MG63 (cell line): ENCODE measurements at regions not wholly inside any gene's neighbourhood (a gene's known extent, or its start where the extent isn't known, plus 50 kb on each side); places are given as distances from the start of the nearest gene placed in this dataset.

Experiments used
- DNase-seq: peaks from one replicate; pipeline ENCODE4 v3.0.0-alpha.2; 2020
- H3K27me3 ChIP-seq: fragments of 250-450 bp; sonication (Bioruptor Pico); 2 replicates; pipeline ENCODE4 v1.5.1; 2020; ENCODE audit warnings: mild to moderate bottlenecking, moderate library complexity
- H3K36me3 ChIP-seq: fragments of 250-450 bp; sonication (Bioruptor Pico); 2 replicates; pipeline ENCODE4 v1.5.1; 2020; ENCODE audit warnings: mild to moderate bottlenecking, moderate library complexity
- H3K4me3 ChIP-seq: fragments of 250-450 bp; sonication (Bioruptor Pico); 2 replicates; pipeline ENCODE4 v1.5.1; 2020; ENCODE audit warnings: mild to moderate bottlenecking, moderate library complexity
- H3K9me3 ChIP-seq: fragments of 250-450 bp; sonication (Bioruptor Pico); 2 replicates; pipeline ENCODE4 v1.5.1; 2020; ENCODE audit warnings: mild to moderate bottlenecking, moderate library complexity

DNA sequence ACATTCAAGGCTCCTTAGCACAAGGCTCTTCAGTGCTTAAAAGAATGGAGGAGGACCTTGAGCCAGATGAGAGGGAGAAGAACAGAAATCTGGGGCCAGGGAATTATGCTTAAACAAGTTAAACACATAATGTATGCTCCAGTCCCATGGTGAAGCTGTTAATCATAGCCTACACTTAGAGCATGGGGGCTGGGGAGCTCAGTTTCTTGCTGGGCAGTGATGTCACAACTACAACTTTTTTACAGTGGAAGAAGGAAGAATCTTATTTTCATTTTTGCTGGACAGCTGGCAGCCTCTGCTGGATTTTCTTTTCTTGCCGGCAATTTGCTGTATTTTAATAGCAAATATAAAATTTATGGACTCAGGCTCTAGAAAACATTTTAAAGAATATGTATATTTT, 432.5 kb downstream of the CD109 start:
- Histone ChIP-seq H3K9me3 (no peaks in the 10 kb centered on the region), H3K36me3 (no peaks in the 10 kb centered on the region), H3K27me3 (no peaks in the 10 kb centered on the region; the same call in 1 of the 2 replicates), H3K4me3 (no peak overlapping the region)
- DNase-seq, result no peak

DNA sequence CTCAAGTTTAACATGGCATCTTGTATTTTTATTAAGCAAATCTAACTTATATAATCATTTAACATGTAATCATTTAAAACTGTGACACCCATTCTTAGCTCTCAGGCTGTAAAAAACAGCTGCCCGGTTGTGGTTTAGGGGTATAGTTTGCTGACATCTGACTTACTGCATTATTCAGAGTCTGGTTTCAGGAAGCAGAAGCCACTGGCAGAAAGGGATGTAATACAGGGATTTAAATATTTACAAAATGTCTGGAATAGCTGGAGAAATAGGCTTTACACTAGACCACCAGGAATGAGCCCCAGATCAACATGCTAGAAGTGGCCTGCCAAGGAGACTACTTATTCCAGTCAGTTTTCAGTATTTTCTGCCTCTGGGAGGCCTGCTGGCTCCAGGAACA, 421.1 kb downstream of the CD109 start:
- H3K9me3 ChIP-seq, result no peaks in the 10 kb centered on the region
- H3K36me3 ChIP-seq, result no peaks in the 10 kb centered on the region
- DNase-seq, result no peak
- H3K27me3 ChIP-seq, result no peaks in the 10 kb centered on the region
- H3K4me3 ChIP-seq, result no peak overlapping the region

DNA sequence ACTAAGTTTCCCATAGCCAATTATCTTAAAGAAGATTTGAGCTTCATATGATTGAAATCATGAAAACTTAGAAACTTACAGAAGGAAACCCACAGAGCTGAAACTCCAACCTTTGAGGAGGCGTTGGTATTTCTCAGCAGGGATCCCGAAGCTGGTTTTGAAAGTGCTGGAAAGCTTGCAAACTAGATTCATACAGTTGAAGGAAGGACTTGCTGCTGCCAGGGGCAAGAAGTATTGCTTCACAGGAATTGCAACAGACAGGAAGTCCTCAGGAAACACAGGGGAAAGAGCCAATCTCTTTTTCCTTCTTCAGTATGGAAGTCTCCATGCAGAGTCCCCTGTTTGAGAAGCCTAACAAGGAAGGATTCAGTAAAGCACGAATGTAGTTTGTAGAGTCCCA, 419.7 kb downstream of the CD109 start:
- Histone ChIP-seq H3K4me3 (no peak overlapping the region), H3K36me3 (no peaks in the 10 kb centered on the region), H3K9me3 (no peaks in the 10 kb centered on the region), H3K27me3 (no peaks in the 10 kb centered on the region)
- DNase-seq, result no peak

DNA sequence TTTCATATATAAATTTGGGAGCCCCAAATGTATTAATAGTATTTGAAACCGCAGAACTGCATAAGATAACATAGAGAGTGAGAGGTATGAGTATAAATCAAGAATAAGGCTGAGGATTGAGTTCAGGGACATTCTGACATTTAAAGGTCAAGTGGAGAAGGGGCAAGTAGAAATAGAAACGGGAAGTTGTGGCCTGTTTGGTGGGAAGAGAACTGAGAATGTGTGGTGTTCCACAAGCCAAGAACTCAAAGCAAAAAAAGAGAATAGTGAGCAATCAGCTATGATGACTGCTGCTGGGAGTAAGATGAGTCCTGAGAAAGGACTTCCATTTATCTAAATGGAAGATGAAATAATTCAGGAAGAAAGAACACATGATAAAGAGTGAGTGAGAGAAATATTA, 418.4 kb downstream of the CD109 start:
- H3K9me3 ChIP-seq, result no peaks in the 10 kb centered on the region
- no peaks in the 10 kb centered on the region for H3K27me3 ChIP-seq
- DNase-seq, result no peak
- H3K36me3 ChIP-seq, result no peaks in the 10 kb centered on the region
- H3K4me3 ChIP-seq, result no peak overlapping the region

DNA sequence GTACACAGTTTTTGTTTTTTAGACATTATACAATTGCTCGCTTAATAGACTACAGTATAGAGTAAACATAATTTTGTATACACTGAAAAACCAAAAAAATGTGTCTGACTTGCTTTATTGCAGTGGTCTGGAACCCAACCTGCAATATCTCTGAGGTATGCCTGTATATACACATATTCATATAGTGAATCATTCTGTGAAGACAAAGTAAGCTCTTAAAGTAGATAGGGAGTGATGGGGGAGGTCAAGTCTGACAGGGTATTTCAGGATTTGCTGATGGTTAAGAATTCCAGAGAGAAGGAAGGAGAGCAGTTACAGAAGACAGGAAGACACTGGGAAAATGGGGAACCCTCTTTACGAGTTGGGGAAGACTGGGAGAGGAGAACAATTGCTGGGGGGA, 417.9 kb downstream of the CD109 start:
- H3K36me3 ChIP-seq, result no peaks in the 10 kb centered on the region
- no peak for DNase-seq
- H3K4me3 ChIP-seq, result no peak overlapping the region
- no peaks in the 10 kb centered on the region for H3K9me3 ChIP-seq
- H3K27me3 ChIP-seq, result no peaks in the 10 kb centered on the region

DNA sequence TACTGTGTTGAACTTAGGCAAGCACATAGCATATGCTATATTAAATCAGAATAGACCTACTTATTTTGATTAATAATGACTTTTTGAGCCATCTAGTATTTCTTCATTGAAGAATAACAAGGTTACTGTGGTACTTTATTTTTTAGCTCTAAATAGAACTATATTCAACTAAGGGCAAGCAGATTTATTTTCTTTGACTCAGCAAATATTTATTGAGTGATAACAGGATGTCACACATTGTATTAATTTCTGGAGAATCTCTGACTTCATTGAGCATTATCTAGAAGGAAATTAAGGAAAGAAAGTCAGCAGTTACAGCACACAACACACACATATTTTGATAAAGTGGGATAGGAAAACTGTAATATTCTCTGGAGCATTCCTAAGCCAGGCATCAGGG, 407.4 kb downstream of the CD109 start:
- Histone ChIP-seq H3K4me3 (no peak overlapping the region), H3K9me3 (no peaks in the 10 kb centered on the region; the same call in 1 of the 2 replicates), H3K36me3 (no peaks in the 10 kb centered on the region), H3K27me3 (no peaks in the 10 kb centered on the region)
- DNase-seq, result no peak

DNA sequence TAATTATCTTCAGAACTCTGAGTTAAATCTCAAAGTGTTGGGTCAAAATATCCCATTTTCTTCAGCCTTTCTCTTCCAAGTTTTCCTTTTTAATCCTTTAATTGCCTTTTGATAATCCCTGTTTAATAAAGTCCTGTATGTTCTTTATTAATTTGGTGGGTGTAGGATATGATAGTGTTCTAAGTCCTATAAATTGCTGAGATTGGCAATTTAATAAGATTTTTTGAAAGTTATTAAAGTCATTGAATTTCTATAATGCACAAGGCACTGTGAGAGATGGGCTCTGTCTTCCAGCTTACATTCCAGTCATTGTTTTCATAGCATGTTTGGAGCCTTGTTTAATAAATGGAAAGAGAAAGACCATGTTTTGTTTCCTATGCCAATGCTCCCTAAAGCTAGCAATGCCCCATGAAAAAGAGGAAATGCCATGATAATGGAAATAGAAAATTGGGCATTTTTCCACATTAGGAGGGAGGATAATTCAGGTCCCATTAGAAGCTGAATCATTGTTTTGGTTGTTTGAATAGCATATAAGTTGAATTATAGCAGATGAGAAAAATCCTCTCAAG, 404.8 kb downstream of the CD109 start:
- Histone ChIP-seq H3K4me3 (no peak overlapping the region), H3K36me3 (no peaks in the 10 kb centered on the region), H3K27me3 (no peaks in the 10 kb centered on the region), H3K9me3 (no peaks in the 10 kb centered on the region; the same call in 1 of the 2 replicates)
- DNase-seq, result no peak

DNA sequence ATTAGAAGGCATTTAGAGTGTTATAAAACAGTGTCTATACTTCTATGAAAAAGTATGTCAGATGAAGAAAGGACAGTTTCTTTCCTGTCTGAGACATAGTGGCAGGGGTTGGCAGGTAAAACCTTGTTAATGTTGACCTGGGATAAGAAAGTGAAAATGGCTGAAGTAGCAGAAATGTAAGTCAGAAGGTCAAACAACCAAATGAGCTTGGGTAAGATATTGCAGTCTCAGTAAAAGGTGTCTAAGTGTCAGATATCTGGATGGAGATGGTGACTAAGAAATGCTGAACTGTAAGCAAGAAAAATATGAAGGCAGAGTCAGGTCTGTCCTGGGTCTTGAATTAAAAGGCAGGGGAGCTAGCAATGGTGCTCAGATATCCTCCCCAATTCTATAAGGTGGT, 400.3 kb downstream of the CD109 start:
- H3K27me3 ChIP-seq, result no peaks in the 10 kb centered on the region
- no peaks in the 10 kb centered on the region; the same call in 1 of the 2 replicates for H3K9me3 ChIP-seq
- H3K4me3 ChIP-seq, result no peak overlapping the region
- H3K36me3 ChIP-seq, result no peaks in the 10 kb centered on the region
- no peak for DNase-seq

DNA sequence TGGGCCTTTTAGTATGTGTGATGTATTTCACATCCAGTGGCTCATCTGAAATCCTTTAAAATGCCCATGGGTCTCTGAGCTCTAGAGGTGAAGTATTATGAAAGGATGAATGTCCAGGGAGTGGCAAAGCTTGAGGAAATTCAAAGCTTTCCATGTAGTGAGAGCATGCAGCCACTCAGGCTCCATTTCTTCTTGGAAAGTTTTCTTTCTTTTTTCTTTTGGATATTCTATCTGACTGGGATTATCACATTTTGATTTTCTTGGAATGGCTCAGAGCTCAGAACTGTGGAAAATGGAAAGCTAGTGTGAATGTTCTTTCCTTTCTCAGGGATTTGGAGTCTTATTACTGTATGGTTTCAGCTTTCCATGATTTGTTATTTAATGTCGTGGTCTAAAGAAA, 397.4 kb downstream of the CD109 start:
- Histone ChIP-seq H3K27me3 (no peaks in the 10 kb centered on the region), H3K9me3 (peaks cover 5% of the 10 kb centered on the region; the same call in 1 of the 2 replicates), H3K36me3 (no peaks in the 10 kb centered on the region), H3K4me3 (no peak overlapping the region)
- DNase-seq, result no peak

DNA sequence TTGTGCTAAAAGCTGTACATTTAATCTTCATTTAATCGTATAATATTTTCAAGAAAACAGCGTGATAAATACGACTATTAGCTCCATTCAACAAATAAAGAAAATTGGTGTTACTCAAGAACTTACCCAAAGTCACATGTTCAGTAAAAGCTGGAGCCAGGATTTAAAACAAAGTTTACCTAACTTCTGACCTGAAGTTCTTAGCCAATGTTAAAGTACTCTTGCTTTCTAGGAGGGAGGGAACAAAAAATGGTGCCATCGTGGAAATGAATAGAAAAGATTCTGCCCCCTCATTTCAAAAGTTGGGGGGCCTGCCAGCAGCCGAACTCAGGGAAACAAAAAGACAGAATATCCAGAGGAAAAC, 395.8 kb downstream of the CD109 start:
- no peaks in the 10 kb centered on the region for H3K27me3 ChIP-seq
- H3K36me3 ChIP-seq, result no peaks in the 10 kb centered on the region
- no peak for DNase-seq
- peaks cover 5% of the 10 kb centered on the region; the same call in 1 of the 2 replicates for H3K9me3 ChIP-seq
- no peak overlapping the region for H3K4me3 ChIP-seq

DNA sequence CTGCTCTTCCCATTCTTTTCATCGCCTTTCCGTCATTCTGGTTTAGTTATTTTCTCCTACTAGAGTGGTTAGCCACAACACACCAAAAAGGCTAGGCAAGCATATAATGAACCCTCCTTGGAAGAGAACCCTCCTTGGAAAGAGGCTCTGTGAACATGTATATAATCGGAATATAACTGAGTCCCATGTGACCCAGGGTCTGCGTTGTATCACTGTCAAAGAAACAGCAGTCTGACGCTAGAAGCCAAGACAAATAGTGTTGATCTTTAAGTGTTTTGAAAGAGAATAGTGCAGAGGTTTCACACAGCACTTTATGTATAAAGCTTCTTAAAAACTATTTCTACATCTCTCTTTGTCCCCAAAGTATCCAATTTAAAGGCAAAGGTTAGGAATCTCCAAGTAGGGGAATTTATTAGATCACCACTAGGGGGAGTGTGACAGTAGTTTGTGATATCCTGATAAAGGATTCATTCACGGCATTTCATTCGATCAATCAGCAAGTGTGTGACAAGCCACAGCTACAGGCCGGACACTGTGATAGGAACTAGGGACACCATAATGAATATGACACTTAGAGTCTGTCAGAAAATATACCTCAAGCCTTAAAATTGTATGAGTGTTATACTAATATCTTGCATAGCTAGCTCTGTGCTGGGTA, 395.3 kb downstream of the CD109 start:
- H3K4me3 ChIP-seq, result no peak overlapping the region
- no peak for DNase-seq
- no peaks in the 10 kb centered on the region for H3K27me3 ChIP-seq
- no peaks in the 10 kb centered on the region for H3K36me3 ChIP-seq
- peaks cover 5% of the 10 kb centered on the region; the same call in 1 of the 2 replicates for H3K9me3 ChIP-seq

DNA sequence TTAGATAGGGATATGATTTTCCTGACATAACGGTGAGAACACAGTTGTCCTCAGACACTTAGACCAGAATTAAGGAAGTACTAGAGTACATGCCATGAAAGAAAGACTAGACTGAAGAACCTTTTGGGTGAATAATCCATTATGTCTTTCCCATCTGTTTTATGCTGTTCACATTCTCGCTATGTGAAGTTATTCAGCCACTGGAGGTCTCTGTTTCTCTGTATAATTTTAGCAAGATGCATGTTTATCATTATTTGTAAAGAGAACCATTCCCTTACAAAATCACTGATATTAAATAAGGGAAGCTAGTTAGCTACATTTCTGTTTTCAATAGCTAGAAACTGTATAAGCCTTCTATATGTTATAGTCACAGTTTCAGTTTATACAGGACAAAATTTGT, 391.9 kb downstream of the CD109 start:
- Histone ChIP-seq H3K27me3 (no peaks in the 10 kb centered on the region), H3K36me3 (no peaks in the 10 kb centered on the region), H3K9me3 (peaks cover 5% of the 10 kb centered on the region; the same call in 1 of the 2 replicates), H3K4me3 (no peak overlapping the region)
- DNase-seq, result no peak

DNA sequence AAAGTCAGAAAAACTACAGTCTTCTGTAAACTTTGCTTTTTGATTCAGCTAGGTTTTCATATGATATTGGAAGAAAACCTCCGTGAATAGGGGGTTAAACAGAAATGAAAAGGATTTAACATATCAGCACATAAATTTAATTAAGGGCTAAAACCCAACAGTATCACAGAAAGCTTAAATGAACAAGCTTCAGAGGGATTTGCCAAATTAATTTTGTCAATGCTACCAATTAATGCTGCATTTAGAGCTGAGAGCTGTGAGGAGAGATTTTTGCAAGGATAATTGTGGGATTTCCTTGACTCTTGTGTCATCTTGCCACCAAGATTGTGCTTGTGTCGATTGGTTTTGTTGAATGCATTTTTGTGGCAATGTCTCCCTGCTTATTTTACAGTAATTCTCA, 379.9 kb downstream of the CD109 start:
- Histone ChIP-seq H3K4me3 (no peak overlapping the region), H3K36me3 (no peaks in the 10 kb centered on the region), H3K9me3 (no peaks in the 10 kb centered on the region), H3K27me3 (no peaks in the 10 kb centered on the region)
- DNase-seq, result no peak

DNA sequence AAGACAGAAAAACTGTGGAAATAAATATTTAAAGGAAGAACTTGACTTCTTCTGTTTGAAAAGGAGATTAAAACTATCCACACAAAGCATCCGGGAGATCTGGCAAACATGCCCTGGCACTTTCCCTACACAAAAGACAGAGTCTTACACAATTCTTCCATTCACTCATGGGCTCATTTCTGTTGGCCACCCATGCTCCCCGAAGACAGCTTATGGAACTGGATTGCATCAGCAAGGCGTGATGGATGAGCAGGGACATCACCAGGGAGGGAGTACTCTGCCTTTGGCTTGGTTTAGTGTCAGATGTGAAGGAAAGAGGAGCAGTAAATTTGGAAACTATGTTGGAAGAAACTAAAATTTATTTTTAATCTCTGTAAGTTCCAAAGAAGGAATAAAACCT, 379.3 kb downstream of the CD109 start:
- Histone ChIP-seq H3K27me3 (no peaks in the 10 kb centered on the region), H3K36me3 (no peaks in the 10 kb centered on the region), H3K4me3 (no peak overlapping the region), H3K9me3 (no peaks in the 10 kb centered on the region)
- no peak for DNase-seq

DNA sequence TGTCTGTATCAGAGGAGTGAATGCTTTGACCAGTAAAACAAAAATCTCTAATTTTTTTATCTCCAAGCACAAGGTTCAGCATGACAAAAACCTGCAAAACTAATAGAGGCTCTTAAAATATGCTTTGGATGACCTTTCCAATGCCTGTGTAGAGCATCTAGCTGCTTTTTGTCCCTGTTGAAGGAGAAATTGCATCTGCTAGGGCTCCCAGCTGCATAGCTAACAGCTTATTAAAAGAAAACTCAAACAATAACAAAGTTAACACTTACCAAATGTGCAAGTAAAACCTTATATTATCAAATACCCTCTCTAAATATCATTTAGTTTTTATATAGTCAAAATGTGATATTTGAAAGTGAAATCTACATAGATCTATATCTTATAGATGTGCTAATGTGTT, 378.6 kb downstream of the CD109 start:
- DNase-seq, result no peak
- H3K36me3 ChIP-seq, result no peaks in the 10 kb centered on the region
- no peak overlapping the region for H3K4me3 ChIP-seq
- no peaks in the 10 kb centered on the region for H3K9me3 ChIP-seq
- no peaks in the 10 kb centered on the region for H3K27me3 ChIP-seq

DNA sequence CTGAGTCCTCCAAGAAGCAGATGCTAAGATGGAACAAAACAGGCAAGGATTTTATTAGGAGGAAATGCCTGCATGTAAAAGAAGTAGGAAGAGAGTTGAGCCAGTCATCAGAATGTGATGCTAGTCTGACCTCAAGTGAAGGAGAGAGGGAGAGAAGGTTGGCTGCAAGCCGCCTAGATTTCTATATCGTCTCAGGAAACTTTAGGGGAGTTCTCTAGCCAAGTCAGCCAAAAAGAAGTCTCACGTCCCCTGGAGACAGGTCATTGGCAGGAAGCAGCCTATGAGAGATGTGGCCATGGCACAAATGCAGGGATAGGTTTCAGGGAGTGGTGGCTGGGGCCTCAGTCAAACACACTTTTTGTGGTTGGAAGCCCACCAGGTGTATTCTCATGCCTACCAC, 378.0 kb downstream of the CD109 start:
- Histone ChIP-seq H3K4me3 (no peak overlapping the region), H3K27me3 (no peaks in the 10 kb centered on the region), H3K9me3 (no peaks in the 10 kb centered on the region), H3K36me3 (no peaks in the 10 kb centered on the region)
- DNase-seq, result no peak

DNA sequence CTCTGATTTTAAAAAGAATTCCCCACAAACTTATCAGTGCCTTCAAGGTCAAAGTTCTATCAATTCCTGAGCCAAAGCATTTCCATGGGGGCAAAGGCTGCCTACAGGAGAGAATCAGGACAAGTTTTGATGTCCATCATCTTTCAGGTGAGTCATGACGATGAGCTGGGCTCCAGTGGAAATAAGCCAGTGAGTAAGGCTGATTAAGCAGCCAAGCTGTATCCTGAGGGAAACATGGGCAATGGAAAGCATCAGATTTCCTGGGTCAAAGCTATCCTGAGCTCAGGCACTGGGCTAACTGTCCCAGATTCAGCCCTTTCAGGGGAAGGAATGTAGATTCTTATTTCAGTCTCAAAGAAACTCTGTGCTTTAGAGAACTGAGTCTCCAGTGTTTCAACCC, 377.4 kb downstream of the CD109 start:
- no peaks in the 10 kb centered on the region for H3K27me3 ChIP-seq
- no peaks in the 10 kb centered on the region for H3K9me3 ChIP-seq
- H3K36me3 ChIP-seq, result no peaks in the 10 kb centered on the region
- peak; percentile 75 for DNase-seq
- H3K4me3 ChIP-seq, result no peak overlapping the region

DNA sequence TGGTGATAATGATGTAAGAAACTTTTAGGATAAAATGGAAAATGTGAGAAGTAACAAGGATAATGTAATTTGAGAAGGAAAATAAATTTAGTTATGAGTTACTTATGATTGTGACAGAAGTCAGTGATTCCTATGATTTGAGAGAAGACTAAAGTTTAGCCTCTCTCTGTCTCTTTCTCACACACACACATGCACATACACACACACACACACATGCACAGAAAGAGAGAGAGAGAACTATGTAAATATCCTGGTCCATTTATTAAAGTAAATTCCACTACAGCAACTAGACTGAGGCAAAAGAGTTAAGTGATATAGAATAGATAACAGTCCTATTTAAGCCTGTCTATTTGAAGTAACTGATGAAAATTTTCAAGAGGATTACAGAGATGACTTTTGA, 375.2 kb downstream of the CD109 start:
- no peak for DNase-seq
- H3K9me3 ChIP-seq, result no peaks in the 10 kb centered on the region
- H3K27me3 ChIP-seq, result no peaks in the 10 kb centered on the region
- no peak overlapping the region for H3K4me3 ChIP-seq
- H3K36me3 ChIP-seq, result no peaks in the 10 kb centered on the region
